Brain pericyte (primary cell): ENCODE measurements at regions not wholly inside any gene's neighbourhood (a gene's known extent, or its start where the extent isn't known, plus 50 kb on each side); places are given as distances from the start of the nearest gene placed in this dataset.
"Not testable (repeated sequence)": the region's sequence is repeated elsewhere in the genome, so short reads cannot be mapped to it uniquely, and the experiment has no call there.

Source experiments
- DNase-seq: peaks from one replicate; pipeline ENCODE4 v3.0.0-alpha.2; 2012; ENCODE audit warnings: low read depth, low spot score

GRCh38 chr15:96893159-96893906 is 562.8 kb downstream of the NR2F2 start:
- no peak for DNase-seq

GRCh38 chr15:96894659-96895058 is 564.2 kb downstream of the NR2F2 start:
- DNase-seq = no peak

GRCh38 chr15:96896766-96897165 is 566.3 kb downstream of the NR2F2 start:
- no peak for DNase-seq

- no peak for DNase-seq
These were observed 583.6 kb downstream of the NR2F2 start for GRCh38 chr15:96914081-96914480.

GRCh38 chr15:96916750-96917149 is 586.2 kb downstream of the NR2F2 start:
- no peak for DNase-seq

- DNase-seq = no peak
These were observed 594.1 kb downstream of the NR2F2 start for GRCh38 chr15:96924570-96924969.

GRCh38 chr15:96947296-96948229 is 617.1 kb downstream of the NR2F2 start:
- DNase-seq = no peak

- DNase-seq = no peak
These were observed 618.5 kb downstream of the NR2F2 start for GRCh38 chr15:96948981-96949380.

GRCh38 chr15:96958721-96959120 is 628.2 kb downstream of the NR2F2 start:
- DNase-seq = no peak

- DNase-seq = no peak
These were observed 629.0 kb downstream of the NR2F2 start for GRCh38 chr15:96959501-96959900.

- DNase-seq = no peak
These were observed 630.4 kb downstream of the NR2F2 start for GRCh38 chr15:96960711-96961480.

GRCh38 chr15:96966554-96966953 is 636.1 kb downstream of the NR2F2 start:
- DNase-seq = no peak

- no peak for DNase-seq
These were observed 639.5 kb downstream of the NR2F2 start for GRCh38 chr15:96969732-96970710.

GRCh38 chr15:96972201-96972600 is 641.7 kb downstream of the NR2F2 start:
- DNase-seq = no peak

- no peak for DNase-seq
These were observed 644.3 kb downstream of the NR2F2 start for GRCh38 chr15:96974761-96975160.

GRCh38 chr15:96977886-96978285 is 647.4 kb downstream of the NR2F2 start:
- DNase-seq = no peak

- DNase-seq = no peak
These were observed 648.5 kb downstream of the NR2F2 start for GRCh38 chr15:96978937-96979473.

- not testable (repeated sequence) for DNase-seq
These were observed 653.7 kb downstream of the NR2F2 start for GRCh38 chr15:96984121-96984671.

GRCh38 chr15:96992817-96993216 is 662.3 kb downstream of the NR2F2 start:
- no peak for DNase-seq

GRCh38 chr15:96997538-96997937 is 667.0 kb downstream of the NR2F2 start:
- DNase-seq = no peak
